HCT116 (cell line): ENCODE measurements at regions not wholly inside any gene's neighbourhood (a gene's known extent, or its start where the extent isn't known, plus 50 kb on each side); places are given as distances from the start of the nearest gene placed in this dataset.

Source experiments
- ATAC-seq: fragments of 200-7000 bp; cut with Tn5 transposase; 2 replicates; pipeline ENCODE4 v1.9.1; 2020; ENCODE audit warnings: mild to moderate bottlenecking, moderate library complexity
- BruUV-seq: library from RNA; stranded (reverse); fragments of 400-500 nt; replicated peaks from 2 replicates; lab custom pipeline; 2021; lab: Mats Ljungman, UMichigan
- CTCF ChIA-PET: fragments of 300-600 bp; sonication (Branson Sonifier 250); formaldehyde crosslinking; loops from one replicate; lab custom pipeline; 2021; ENCODE audit warnings: antibody characterized with exemption; lab: Charles Lee
- POLR2A ChIA-PET: fragments of 300-600, 350-600 bp; sonication (Branson Sonifier 250); formaldehyde crosslinking; loops from one replicate; lab custom pipeline; 2021; ENCODE audit warnings: antibody characterized with exemption; lab: Charles Lee
- RAD21 ChIA-PET, 2 experiments: fragments of 300-600 bp; sonication (Branson Sonifier 250); formaldehyde crosslinking; loops; one replicate each; lab custom pipeline; 2023; ENCODE audit warnings: low total read pairs in 2 of 2; ENCODE audit not compliant: uncharacterized antibody in 2 of 2, unreplicated experiment in 2 of 2, low non-redundant PET in 1 of 2; lab: Charles Lee
- DNase-seq: peaks from one replicate; pipeline ENCODE4 v3.0.0-alpha.2; 2010; ENCODE audit warnings: low read depth, low spot score
- H2AFZ ChIP-seq: fragments of 200-600 bp; shearing (Covaris generic), sonication (generic); 2 replicates; pipeline ENCODE4 v1.6.1; 2017; ENCODE audit warnings: low read depth, mixed run types, mixed read lengths, antibody characterized with exemption, low read length; ENCODE audit not compliant: poor library complexity, severe bottlenecking
- H3K27ac ChIP-seq: 2 replicates; pipeline ENCODE4 v1.5.1; 2012; ENCODE audit warnings: low read depth, low read length
- H3K27me3 ChIP-seq: fragments of 200-600 bp; sonication (generic); 2 replicates; pipeline ENCODE4 v1.6.1; 2016; ENCODE audit warnings: mixed run types, low read length, mixed read lengths; ENCODE audit not compliant: insufficient read depth
- H3K36me3 ChIP-seq, 2 experiments: fragments of 200-500 bp in 1 of 2; fragments of 200-600 bp in 1 of 2; sonication (Bioruptor generic) in 1 of 2; sonication (generic) in 1 of 2; 2 replicates each; pipeline versions ENCODE4 v1.5.1 to v1.6.1; 2014 to 2016; ENCODE audit warnings: low read length in 2 of 2, inconsistent platforms in 1 of 2, mixed read lengths in 1 of 2, mixed run types in 1 of 2; ENCODE audit not compliant: insufficient read depth in 2 of 2, control insufficient read depth in 1 of 2
- H3K4me1 ChIP-seq, 2 experiments: fragments of 200-600 bp in 1 of 2; sonication (generic) in 1 of 2; 2 replicates each; pipeline versions ENCODE4 v1.5.1 to v1.6.1; 2012 to 2017; ENCODE audit warnings: low read length in 2 of 2, inconsistent platforms in 1 of 2, mild to moderate bottlenecking in 1 of 2, mixed read lengths in 1 of 2, mixed run types in 1 of 2, moderate library complexity in 1 of 2; ENCODE audit not compliant: insufficient read depth in 2 of 2, control insufficient read depth in 1 of 2
- H3K4me2 ChIP-seq: fragments of 200-600 bp; sonication (generic); 2 replicates; pipeline ENCODE4 v1.6.1; 2017; ENCODE audit warnings: mixed run types, low read length, mixed read lengths
- H3K4me3 ChIP-seq, 2 experiments: fragments of 200-600 bp in 1 of 2; sonication (generic) in 1 of 2; replicated peaks in 1 of 2; 2 replicates each; pipeline ENCODE4 v1.5.1; 2011 to 2016; ENCODE audit warnings: low read length in 2 of 2, control low read depth in 1 of 2, low read depth in 1 of 2, mild to moderate bottlenecking in 1 of 2, mixed read lengths in 1 of 2, mixed run types in 1 of 2
- H3K79me2 ChIP-seq: fragments of 200-600 bp; sonication (generic); 2 replicates; pipeline ENCODE4 v1.6.1; 2017; ENCODE audit warnings: mild to moderate bottlenecking, mixed run types, low read length, moderate library complexity, mixed read lengths; ENCODE audit not compliant: insufficient read depth
- H3K9ac ChIP-seq: fragments of 200-600 bp; sonication (generic); 2 replicates; pipeline ENCODE4 v1.6.1; 2016; ENCODE audit warnings: low read length, mixed read lengths
- H3K9me2 ChIP-seq: fragments of 200-600 bp; sonication (generic), shearing (Covaris generic); 2 replicates; pipeline ENCODE4 v1.6.1; 2017; ENCODE audit warnings: mixed run types, mild to moderate bottlenecking, moderate library complexity; ENCODE audit not compliant: insufficient read depth
- H3K9me3 ChIP-seq, 2 experiments: fragments of 200-500 bp in 1 of 2; fragments of 200-600 bp in 1 of 2; sonication (Bioruptor generic) in 1 of 2; sonication (generic) in 1 of 2; 2 replicates each; pipeline ENCODE4 v1.6.1; 2014 to 2017; ENCODE audit warnings: low read length in 2 of 2, mixed read lengths in 2 of 2, inconsistent platforms in 1 of 2, low read depth in 1 of 2, mild to moderate bottlenecking in 1 of 2, mixed run types in 1 of 2, moderate library complexity in 1 of 2; ENCODE audit not compliant: control insufficient read depth in 1 of 2, insufficient read depth in 1 of 2
- H4K20me1 ChIP-seq: fragments of 200-600 bp; sonication (generic), shearing (Covaris generic); 2 replicates; pipeline ENCODE4 v1.6.1; 2017; ENCODE audit warnings: mixed run types, mild to moderate bottlenecking, moderate library complexity; ENCODE audit not compliant: insufficient read depth
- CEBPB ChIP-seq: IDR thresholded peaks from 2 replicates; pipeline ENCODE4 v1.6.1; 2012; ENCODE audit warnings: low read depth
- POLR2A ChIP-seq: IDR thresholded peaks from 2 replicates; pipeline ENCODE4 v1.7.0; 2011; ENCODE audit warnings: borderline replicate concordance; ENCODE audit not compliant: insufficient read depth, insufficient read length; ENCODE audit errors: extremely low read depth
- RAD21 ChIP-seq: IDR thresholded peaks from 2 replicates; pipeline ENCODE4 v1.6.1; 2012; ENCODE audit warnings: low read depth, mild to moderate bottlenecking
- SIN3A ChIP-seq: IDR thresholded peaks from 2 replicates; pipeline ENCODE4 v1.6.1; 2012; ENCODE audit warnings: low read depth
- SP1 ChIP-seq: IDR thresholded peaks from 2 replicates; pipeline ENCODE4 v1.6.1; 2012; ENCODE audit warnings: low read depth
- SRF ChIP-seq: IDR thresholded peaks from 2 replicates; pipeline ENCODE4 v1.6.1; 2012; ENCODE audit warnings: low read depth
- TCF7L2 ChIP-seq: IDR thresholded peaks from 2 replicates; pipeline ENCODE4 v1.7.0; 2011; ENCODE audit warnings: borderline replicate concordance, inconsistent platforms; ENCODE audit not compliant: insufficient read depth, insufficient read length; ENCODE audit errors: extremely low read depth
- YY1 ChIP-seq: IDR thresholded peaks from 2 replicates; pipeline ENCODE4 v1.6.1; 2011; ENCODE audit warnings: low read length, low read depth, moderate library complexity, mild to moderate bottlenecking; ENCODE audit not compliant: insufficient replicate concordance; ENCODE audit errors: extremely low read depth
- ZNF274 ChIP-seq: fragments of 200-500 bp; sonication (Bioruptor generic); IDR thresholded peaks from 2 replicates; pipeline ENCODE4 v1.6.1; 2014; ENCODE audit warnings: mild to moderate bottlenecking, low read depth, low read length, inconsistent platforms
- intact Hi-C: fragments of 100-400 bp; cut with micrococcal nuclease; formaldehyde crosslinking; loops from 2 replicates; pipeline ENCODE4 v1.10.0; 2022
- TF ChIP-seq, protein P1 (sequence below), 3 experiments: fragments of 200-600 bp in 1 of 3; sonication (generic) in 1 of 3; IDR thresholded peaks in 2 of 3; conservative IDR thresholded peaks in 1 of 3; 2 replicates each; pipeline ENCODE4 v1.5.1; 2012 to 2017; ENCODE audit warnings: low read depth in 2 of 3, low read length in 2 of 3, antibody characterized with exemption in 1 of 3, borderline replicate concordance in 1 of 3, control low read depth in 1 of 3, mild to moderate bottlenecking in 1 of 3, mixed read lengths in 1 of 3, mixed run types in 1 of 3, moderate library complexity in 1 of 3; ENCODE audit not compliant: insufficient read depth in 1 of 3

- Histone ChIP-seq H3K9me3 (no peaks in the 10 kb centered on the region), H3K27ac (no peak overlapping the region), H3K4me2 (no peak overlapping the region), H3K36me3 (no peaks in the 10 kb centered on the region), H3K27me3 (0 out of 2 replicates have a peak, but pooled peaks cover 5% of the 10 kb centered on the region), H3K4me3 (no peak overlapping the region), H3K79me2 (no peaks in the 10 kb centered on the region), H4K20me1 (no peaks in the 10 kb centered on the region), H3K9ac (no peak overlapping the region), H3K4me1 (no peaks in the 10 kb centered on the region), H2AFZ (no peak overlapping the region), H3K9me2 (no peaks in the 10 kb centered on the region)
- ATAC-seq (no peak), DNase-seq (no peak)
- CTCF ChIA-PET, result interaction anchor here (1.4 kb wide), 1 partner anchor 940 kb away, joined by 19 read pairs; no protein-coding TSS in a partner anchor
- TF ChIP-seq POLR2A, result no peak
- TF ChIP-seq CEBPB, result no peak
- no peak for TF ChIP-seq SP1
- TF ChIP-seq ZNF274, result no peak
- no peak for TF ChIP-seq YY1
- TF ChIP-seq TCF7L2, result no peak
- no peak for TF ChIP-seq SRF
- RAD21 ChIA-PET, result no interaction called here
- POLR2A ChIA-PET, result no interaction called here
- intact Hi-C loops, result no loop called here
- no TSS peak for BruUV-seq
These were observed 183.7 kb downstream of the TEX29 start for GRCh38 chr13:111503905-111504695.

DNA sequence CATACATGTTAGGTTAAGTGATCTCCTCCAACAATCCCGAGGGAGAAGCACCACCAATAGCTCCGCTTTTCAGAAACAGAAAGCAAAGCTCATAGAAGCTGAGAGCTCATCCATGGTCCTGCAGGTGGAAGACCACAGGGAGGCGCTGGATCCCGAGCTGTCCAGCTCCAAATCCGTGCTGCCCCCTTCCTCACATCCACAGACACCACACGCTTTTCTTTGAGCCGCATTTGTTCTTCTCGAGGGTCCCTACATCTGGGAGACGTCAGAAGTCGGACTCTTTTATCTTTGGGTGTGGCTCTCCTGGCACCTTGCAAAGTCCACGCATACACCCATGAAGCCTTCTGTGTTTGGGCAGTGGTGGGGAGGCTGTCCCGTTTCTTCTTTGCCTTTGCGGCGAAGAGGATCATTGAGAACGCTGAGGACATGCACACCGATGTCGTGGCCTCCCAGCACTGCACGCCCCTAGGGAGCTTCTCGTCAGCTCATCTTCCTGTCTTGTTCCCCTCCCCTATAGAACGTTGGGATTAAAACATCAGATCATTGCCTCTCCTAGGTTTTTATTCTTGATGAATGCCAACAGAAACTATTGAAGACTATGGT, 184.8 kb downstream of the TEX29 start:
- H3K79me2 ChIP-seq, result no peaks in the 10 kb centered on the region
- no peak overlapping the region for H3K4me2 ChIP-seq
- H2AFZ ChIP-seq, result no peak overlapping the region
- H3K9me2 ChIP-seq, result no peaks in the 10 kb centered on the region
- no peak overlapping the region for H3K9ac ChIP-seq
- POLR2A ChIA-PET, result no interaction called here
- H3K27ac ChIP-seq, result no peak overlapping the region
- no TSS peak for BruUV-seq
- peak; percentile 68 for TF ChIP-seq RAD21
- TF ChIP-seq YY1, result no peak
- TF ChIP-seq SIN3A, result no peak
- TF ChIP-seq, protein P1, sequence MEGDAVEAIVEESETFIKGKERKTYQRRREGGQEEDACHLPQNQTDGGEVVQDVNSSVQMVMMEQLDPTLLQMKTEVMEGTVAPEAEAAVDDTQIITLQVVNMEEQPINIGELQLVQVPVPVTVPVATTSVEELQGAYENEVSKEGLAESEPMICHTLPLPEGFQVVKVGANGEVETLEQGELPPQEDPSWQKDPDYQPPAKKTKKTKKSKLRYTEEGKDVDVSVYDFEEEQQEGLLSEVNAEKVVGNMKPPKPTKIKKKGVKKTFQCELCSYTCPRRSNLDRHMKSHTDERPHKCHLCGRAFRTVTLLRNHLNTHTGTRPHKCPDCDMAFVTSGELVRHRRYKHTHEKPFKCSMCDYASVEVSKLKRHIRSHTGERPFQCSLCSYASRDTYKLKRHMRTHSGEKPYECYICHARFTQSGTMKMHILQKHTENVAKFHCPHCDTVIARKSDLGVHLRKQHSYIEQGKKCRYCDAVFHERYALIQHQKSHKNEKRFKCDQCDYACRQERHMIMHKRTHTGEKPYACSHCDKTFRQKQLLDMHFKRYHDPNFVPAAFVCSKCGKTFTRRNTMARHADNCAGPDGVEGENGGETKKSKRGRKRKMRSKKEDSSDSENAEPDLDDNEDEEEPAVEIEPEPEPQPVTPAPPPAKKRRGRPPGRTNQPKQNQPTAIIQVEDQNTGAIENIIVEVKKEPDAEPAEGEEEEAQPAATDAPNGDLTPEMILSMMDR (IDR thresholded peaks at IDR 0.05 in 2 of 3, conservative IDR thresholded peaks at IDR 0.05 in 1 of 3; ENCODE audit: borderline replicate concordance in 1 of 3, insufficient read depth in 1 of 3, low read depth in 2 of 3, low read length in 2 of 3), result peak; percentile 72 to 93 (median 80)
- peak; percentile 64 for TF ChIP-seq TCF7L2
- H3K4me1 ChIP-seq, result no peaks in the 10 kb centered on the region
- no peak overlapping the region for H3K4me3 ChIP-seq
- ATAC-seq, result peak; percentile 91
- intact Hi-C loops, result loop anchor here (1.0 kb wide), 1 partner anchor 939 kb away; no protein-coding TSS in a partner anchor
- DNase-seq, result peak; percentile 33
- RAD21 ChIA-PET, result interaction anchor here (0.7 to 1.0 kb wide), 4 partner anchors 123 to 939 kb away, joined by 3 to 6 read pairs (median 4); no protein-coding TSS in a partner anchor
- H4K20me1 ChIP-seq, result no peaks in the 10 kb centered on the region
- CTCF ChIA-PET, result interaction anchor here (0.7 to 1.4 kb wide), 11 partner anchors 8 to 1006 kb away, joined by 3 to 19 read pairs (median 3); no protein-coding TSS in a partner anchor
- no peaks in the 10 kb centered on the region for H3K36me3 ChIP-seq
- H3K9me3 ChIP-seq, result no peaks in the 10 kb centered on the region
- peaks cover 11% of the 10 kb centered on the region; the same call in 1 of the 2 replicates for H3K27me3 ChIP-seq
